Calu3 (cell line): ENCODE measurements at regions not wholly inside any gene's neighbourhood (a gene's known extent, or its start where the extent isn't known, plus 50 kb on each side); places are given as distances from the start of the nearest gene placed in this dataset.
"Not testable (repeated sequence)": the region's sequence is repeated elsewhere in the genome, so short reads cannot be mapped to it uniquely, and the experiment has no call there.

ENCODE experiments used
- BruUV-seq: library from RNA; stranded (reverse); fragments of 400-500 nt; replicated peaks from 2 replicates; lab custom pipeline; 2021; lab: Mats Ljungman, UMichigan
- CTCF ChIA-PET: fragments of 300-600 bp; sonication (Branson Sonifier 250); formaldehyde crosslinking; loops from one replicate; lab custom pipeline; 2022; ENCODE audit warnings: antibody characterized with exemption; lab: Charles Lee
- DNase-seq: peaks from one replicate; pipeline ENCODE4 v3.0.0; 2022
- H3K27ac Mint-ChIP-seq: one replicate; pipeline ENCODE4 v1.8.0; 2022; ENCODE audit warnings: mixed read lengths; ENCODE audit not compliant: unreplicated experiment
- H3K27me3 Mint-ChIP-seq: one replicate; pipeline ENCODE4 v1.8.0; 2022; ENCODE audit warnings: mixed read lengths; ENCODE audit not compliant: unreplicated experiment
- H3K36me3 Mint-ChIP-seq: one replicate; pipeline ENCODE4 v1.8.0; 2022; ENCODE audit warnings: mild to moderate bottlenecking, moderate library complexity, mixed read lengths; ENCODE audit not compliant: insufficient read depth, unreplicated experiment
- H3K4me1 Mint-ChIP-seq: one replicate; pipeline ENCODE4 v1.8.0; 2022; ENCODE audit warnings: mild to moderate bottlenecking, low read depth, mixed read lengths; ENCODE audit not compliant: unreplicated experiment
- H3K4me3 Mint-ChIP-seq: one replicate; pipeline ENCODE4 v1.8.0; 2022; ENCODE audit warnings: mild to moderate bottlenecking, low read depth, moderate library complexity, mixed read lengths; ENCODE audit not compliant: unreplicated experiment
- H3K9me3 Mint-ChIP-seq: one replicate; pipeline ENCODE4 v1.8.0; 2022; ENCODE audit warnings: low read depth, mixed read lengths; ENCODE audit not compliant: unreplicated experiment
- CTCF ChIP-seq: fragments of 200-600 bp; IDR thresholded peaks from one replicate; pipeline ENCODE4 v1.8.0; 2022; ENCODE audit warnings: antibody characterized with exemption; ENCODE audit not compliant: unreplicated experiment
- intact Hi-C: fragments of 100-400 bp; cut with micrococcal nuclease; formaldehyde crosslinking; loops from one replicate; pipeline ENCODE4 v1.10.0; 2022; ENCODE audit not compliant: unreplicated experiment

- intact Hi-C loops, result not testable (repeated sequence)
These were observed 3902.1 kb upstream of the OR11H1 start for GRCh38 chr22:11625711-11626421.

GRCh38 chr22:11626422-11626773, 3901.6 kb upstream of the OR11H1 start:
- DNase-seq, result no peak
- TF ChIP-seq CTCF, result no peak
- no peaks in the 10 kb centered on the region for H3K27me3 Mint-ChIP-seq
- intact Hi-C loops, result no loop called here
- no peak overlapping the region for H3K27ac Mint-ChIP-seq
- no peaks in the 10 kb centered on the region for H3K4me1 Mint-ChIP-seq
- CTCF ChIA-PET, result no interaction called here
- peaks cover 6% of the 10 kb centered on the region for H3K9me3 Mint-ChIP-seq
- H3K36me3 Mint-ChIP-seq, result no peaks in the 10 kb centered on the region
- H3K4me3 Mint-ChIP-seq, result no peak overlapping the region
- BruUV-seq, result no TSS peak

More at GRCh38 chr22:11625711-11626421, 3902.1 kb upstream of the OR11H1 start:
- H3K27me3 Mint-ChIP-seq, BruUV-seq, CTCF ChIA-PET, H3K27ac Mint-ChIP-seq, H3K36me3 Mint-ChIP-seq, H3K9me3 Mint-ChIP-seq, H3K4me3 Mint-ChIP-seq, H3K4me1 Mint-ChIP-seq, DNase-seq: not testable (repeated sequence)

GRCh38 chr22:11627036-11627435, 3901.0 kb upstream of the OR11H1 start:
- H3K27ac Mint-ChIP-seq, H3K36me3 Mint-ChIP-seq, BruUV-seq, H3K4me3 Mint-ChIP-seq, CTCF ChIA-PET, DNase-seq, H3K4me1 Mint-ChIP-seq, H3K9me3 Mint-ChIP-seq, H3K27me3 Mint-ChIP-seq, intact Hi-C loops: not testable (repeated sequence)

GRCh38 chr22:11627436-11627797, 3900.6 kb upstream of the OR11H1 start:
- no peaks in the 10 kb centered on the region for H3K4me1 Mint-ChIP-seq
- no peaks in the 10 kb centered on the region for H3K36me3 Mint-ChIP-seq
- H3K9me3 Mint-ChIP-seq, result peaks cover 6% of the 10 kb centered on the region
- TF ChIP-seq CTCF, result no peak
- BruUV-seq, result no TSS peak
- H3K4me3 Mint-ChIP-seq, result no peak overlapping the region
- DNase-seq, result no peak
- no peaks in the 10 kb centered on the region for H3K27me3 Mint-ChIP-seq
- intact Hi-C loops, result no loop called here
- CTCF ChIA-PET, result no interaction called here
- H3K27ac Mint-ChIP-seq, result no peak overlapping the region

GRCh38 chr22:11627798-11628650, 3900.0 kb upstream of the OR11H1 start:
- DNase-seq, result no peak
- no peak overlapping the region for H3K4me3 Mint-ChIP-seq
- intact Hi-C loops, result no loop called here
- CTCF ChIA-PET, result no interaction called here
- no peaks in the 10 kb centered on the region for H3K4me1 Mint-ChIP-seq
- no peak for TF ChIP-seq CTCF
- H3K27ac Mint-ChIP-seq, result no peak overlapping the region
- no peaks in the 10 kb centered on the region for H3K36me3 Mint-ChIP-seq
- no TSS peak for BruUV-seq
- no peaks in the 10 kb centered on the region for H3K27me3 Mint-ChIP-seq
- H3K9me3 Mint-ChIP-seq, result peaks cover 6% of the 10 kb centered on the region
